ENCODE measurements at regions not wholly inside any gene's neighbourhood (a gene's known extent, or its start where the extent isn't known, plus 50 kb on each side); places are given as distances from the start of the nearest gene placed in this dataset.

DNA sequence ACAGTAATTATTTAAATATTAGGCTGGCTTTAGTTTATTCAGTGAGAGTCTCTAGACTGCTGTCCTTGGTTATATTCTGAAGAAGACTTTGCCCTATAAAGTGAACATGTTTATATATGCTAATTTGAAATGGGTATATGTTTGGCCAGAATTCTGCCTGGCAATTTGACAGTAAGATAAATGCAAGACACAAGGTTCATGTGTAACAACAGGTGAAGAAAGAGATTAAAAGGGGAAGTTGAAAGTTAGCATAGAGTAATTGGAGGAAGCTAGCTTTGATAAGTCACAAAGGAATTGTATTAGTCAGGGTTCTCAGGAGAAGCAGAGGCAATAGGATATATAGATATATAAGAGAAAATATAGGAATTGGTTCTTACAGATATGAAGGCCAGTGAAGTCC lies 191.4 kb downstream of the CENPW start:
- no peak overlapping the region for H3K4me2 ChIP-seq (ENCODE audit: low read length)
- H3K4me1 ChIP-seq (ENCODE audit: control insufficient read depth in 1 of 2, insufficient read depth in 2 of 2, low read length in 2 of 2) = no peaks in the 10 kb centered on the region
- H2AK5ac ChIP-seq (ENCODE audit: low read length) = no peak overlapping the region
- no peak overlapping the region for H3K23ac ChIP-seq (ENCODE audit: low read length)
- no peaks in the 10 kb centered on the region for H3K9me3 ChIP-seq (ENCODE audit: insufficient read depth, low read depth, low read length)
- no peak overlapping the region for H3K9ac ChIP-seq (ENCODE audit: low read length)
- no peak overlapping the region for H4K12ac ChIP-seq (ENCODE audit: low read depth, low read length)
- no peak overlapping the region for H4K8ac ChIP-seq (ENCODE audit: low read depth, low read length)
- no peaks in the 10 kb centered on the region for H3K79me2 ChIP-seq (ENCODE audit: control insufficient read depth, insufficient read depth, low read length, poor library complexity)
- no peak overlapping the region for H2AFZ ChIP-seq (ENCODE audit: insufficient read depth, low read length, poor library complexity)
- no peak overlapping the region for H3K4ac ChIP-seq (ENCODE audit: low read depth, low read length)
- no peak for DNase-seq
- H3K79me1 ChIP-seq (ENCODE audit: low read length) = no peaks in the 10 kb centered on the region
- H3K14ac ChIP-seq (ENCODE audit: low read length) = no peak overlapping the region
- no peaks in the 10 kb centered on the region for H3K27me3 ChIP-seq (ENCODE audit: insufficient read depth, low read length)
- H3K18ac ChIP-seq (ENCODE audit: low read length) = no peak overlapping the region
- no peak overlapping the region for H4K91ac ChIP-seq (ENCODE audit: low read depth, low read length)
- no peaks in the 10 kb centered on the region for H3K36me3 ChIP-seq (ENCODE audit: control insufficient read depth in 1 of 2, insufficient read depth in 2 of 2, low read length in 2 of 2)
- H2BK12ac ChIP-seq (ENCODE audit: low read length) = no peak overlapping the region
- no peak overlapping the region for H3K4me3 ChIP-seq (ENCODE audit: low read depth, low read length)
- H2BK5ac ChIP-seq (ENCODE audit: low read depth, low read length, poor library complexity) = no peak overlapping the region
- H2BK120ac ChIP-seq (ENCODE audit: insufficient read depth, low read length, poor library complexity) = no peak overlapping the region
- H3K27ac ChIP-seq (ENCODE audit: low read depth, low read length) = no peak overlapping the region

DNA sequence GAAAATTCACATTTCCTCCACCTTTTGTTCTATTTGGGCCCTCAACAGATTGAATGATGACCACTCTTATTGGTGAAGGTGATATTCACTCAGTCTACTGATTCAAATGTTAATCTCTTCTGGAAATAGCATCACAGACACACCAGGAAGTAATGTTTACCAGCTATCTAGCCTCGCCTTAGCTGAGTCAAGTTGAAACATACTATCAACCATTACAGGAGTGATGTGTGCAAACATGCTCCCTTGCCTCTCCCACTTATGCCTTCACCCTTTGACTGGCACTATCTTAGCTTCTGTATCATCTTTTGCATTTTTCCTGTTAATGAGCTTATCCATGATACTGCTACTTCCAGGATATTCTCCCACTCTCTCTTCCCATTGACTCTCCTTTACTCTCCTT lies 191.9 kb downstream of the CENPW start:
- Histone ChIP-seq H3K4me1 (ENCODE audit: control insufficient read depth in 1 of 2, insufficient read depth in 2 of 2, low read length in 2 of 2) (no peaks in the 10 kb centered on the region), H4K8ac (ENCODE audit: low read depth, low read length) (no peak overlapping the region), H3K18ac (ENCODE audit: low read length) (no peak overlapping the region), H3K27me3 (ENCODE audit: insufficient read depth, low read length) (no peaks in the 10 kb centered on the region), H3K9ac (ENCODE audit: low read length) (no peak overlapping the region), H2BK5ac (ENCODE audit: low read depth, low read length, poor library complexity) (no peak overlapping the region), H3K4me3 (ENCODE audit: low read depth, low read length) (no peak overlapping the region), H3K23ac (ENCODE audit: low read length) (no peak overlapping the region), H2BK12ac (ENCODE audit: low read length) (no peak overlapping the region), H2BK120ac (ENCODE audit: insufficient read depth, low read length, poor library complexity) (no peak overlapping the region), H4K12ac (ENCODE audit: low read depth, low read length) (no peak overlapping the region), H3K4ac (ENCODE audit: low read depth, low read length) (no peak overlapping the region), H4K91ac (ENCODE audit: low read depth, low read length) (no peak overlapping the region), H3K36me3 (ENCODE audit: control insufficient read depth in 1 of 2, insufficient read depth in 2 of 2, low read length in 2 of 2) (no peaks in the 10 kb centered on the region), H3K14ac (ENCODE audit: low read length) (no peak overlapping the region), H3K4me2 (ENCODE audit: low read length) (no peak overlapping the region), H3K27ac (ENCODE audit: low read depth, low read length) (no peak overlapping the region), H2AFZ (ENCODE audit: insufficient read depth, low read length, poor library complexity) (no peak overlapping the region), H3K9me3 (ENCODE audit: insufficient read depth, low read depth, low read length) (no peaks in the 10 kb centered on the region), H3K79me1 (ENCODE audit: low read length) (no peaks in the 10 kb centered on the region), H2AK5ac (ENCODE audit: low read length) (no peak overlapping the region), H3K79me2 (ENCODE audit: control insufficient read depth, insufficient read depth, low read length, poor library complexity) (no peaks in the 10 kb centered on the region)
- no peak for DNase-seq
- WGBS (ENCODE audit: extremely low coverage, insufficient coverage, insufficient read length) = no CpG with 5 or more reads among the region's 1 CpG

DNA sequence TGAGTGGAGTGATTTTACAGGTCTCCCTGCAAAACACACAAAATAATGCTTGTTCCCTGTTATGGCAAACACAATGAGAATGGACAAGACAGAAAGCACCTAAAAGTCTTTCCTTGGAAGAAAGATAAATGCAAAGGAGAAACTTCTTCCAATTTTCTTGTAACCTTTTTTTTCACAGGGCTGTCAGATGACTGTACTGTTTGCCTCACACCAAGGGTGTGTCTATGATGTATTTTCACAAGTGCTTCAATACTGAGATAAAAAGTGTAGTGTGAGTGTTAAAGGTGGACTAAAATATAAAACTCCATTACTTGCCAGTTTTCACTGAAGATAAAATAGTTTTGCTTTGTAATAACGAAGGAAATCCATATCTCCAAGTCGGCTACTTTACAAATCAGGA lies 194.5 kb downstream of the CENPW start:
- Histone ChIP-seq H3K23ac (ENCODE audit: low read length) (no peak overlapping the region), H3K4ac (ENCODE audit: low read depth, low read length) (no peak overlapping the region), H3K79me1 (ENCODE audit: low read length) (no peaks in the 10 kb centered on the region), H2BK5ac (ENCODE audit: low read depth, low read length, poor library complexity) (no peak overlapping the region), H2AK5ac (ENCODE audit: low read length) (no peak overlapping the region), H3K36me3 (ENCODE audit: control insufficient read depth in 1 of 2, insufficient read depth in 2 of 2, low read length in 2 of 2) (no peaks in the 10 kb centered on the region), H3K9ac (ENCODE audit: low read length) (no peak overlapping the region), H3K9me3 (ENCODE audit: insufficient read depth, low read depth, low read length) (no peaks in the 10 kb centered on the region), H3K4me2 (ENCODE audit: low read length) (no peak overlapping the region), H4K12ac (ENCODE audit: low read depth, low read length) (no peak overlapping the region), H2BK12ac (ENCODE audit: low read length) (no peak overlapping the region), H3K4me1 (ENCODE audit: control insufficient read depth in 1 of 2, insufficient read depth in 2 of 2, low read length in 2 of 2) (no peaks in the 10 kb centered on the region), H2AFZ (ENCODE audit: insufficient read depth, low read length, poor library complexity) (no peak overlapping the region), H4K8ac (ENCODE audit: low read depth, low read length) (no peak overlapping the region), H3K18ac (ENCODE audit: low read length) (no peak overlapping the region), H3K27ac (ENCODE audit: low read depth, low read length) (no peak overlapping the region), H3K27me3 (ENCODE audit: insufficient read depth, low read length) (no peaks in the 10 kb centered on the region), H4K91ac (ENCODE audit: low read depth, low read length) (no peak overlapping the region), H2BK120ac (ENCODE audit: insufficient read depth, low read length, poor library complexity) (no peak overlapping the region), H3K4me3 (ENCODE audit: low read depth, low read length) (no peak overlapping the region), H3K14ac (ENCODE audit: low read length) (no peak overlapping the region), H3K79me2 (ENCODE audit: control insufficient read depth, insufficient read depth, low read length, poor library complexity) (no peaks in the 10 kb centered on the region)
- WGBS (ENCODE audit: extremely low coverage, insufficient coverage, insufficient read length) = no CpG with 5 or more reads among the region's 2 CpGs
- no peak for DNase-seq

DNA sequence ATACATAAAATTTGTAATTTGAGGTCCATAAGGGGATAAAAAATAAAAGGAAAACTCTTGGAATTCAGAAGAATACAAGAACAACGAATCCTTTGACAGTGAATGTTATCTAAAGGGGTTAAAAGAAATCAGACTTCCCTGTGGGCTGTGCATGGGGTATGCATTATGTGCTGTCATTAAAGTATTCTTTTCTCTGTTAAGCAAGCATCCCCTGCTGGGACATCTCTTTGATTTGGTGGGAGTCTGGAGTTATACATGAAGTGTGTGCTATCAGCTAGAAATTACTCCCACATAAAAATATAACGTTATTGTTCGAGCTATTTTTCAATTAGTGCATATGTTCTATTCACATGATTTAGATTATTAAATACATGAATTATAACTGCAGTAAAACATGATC lies 195.2 kb downstream of the CENPW start:
- H2AFZ ChIP-seq (ENCODE audit: insufficient read depth, low read length, poor library complexity) = no peak overlapping the region
- no peak overlapping the region for H3K23ac ChIP-seq (ENCODE audit: low read length)
- no peak overlapping the region for H3K4me2 ChIP-seq (ENCODE audit: low read length)
- no peaks in the 10 kb centered on the region for H3K79me1 ChIP-seq (ENCODE audit: low read length)
- no peak overlapping the region for H2BK120ac ChIP-seq (ENCODE audit: insufficient read depth, low read length, poor library complexity)
- no peak overlapping the region for H2BK5ac ChIP-seq (ENCODE audit: low read depth, low read length, poor library complexity)
- no peak overlapping the region for H3K27ac ChIP-seq (ENCODE audit: low read depth, low read length)
- H3K18ac ChIP-seq (ENCODE audit: low read length) = no peak overlapping the region
- no peak overlapping the region for H3K4ac ChIP-seq (ENCODE audit: low read depth, low read length)
- no peak overlapping the region for H4K12ac ChIP-seq (ENCODE audit: low read depth, low read length)
- H3K9me3 ChIP-seq (ENCODE audit: insufficient read depth, low read depth, low read length) = no peaks in the 10 kb centered on the region
- no peak overlapping the region for H3K14ac ChIP-seq (ENCODE audit: low read length)
- H3K4me3 ChIP-seq (ENCODE audit: low read depth, low read length) = no peak overlapping the region
- no peak overlapping the region for H3K9ac ChIP-seq (ENCODE audit: low read length)
- H3K79me2 ChIP-seq (ENCODE audit: control insufficient read depth, insufficient read depth, low read length, poor library complexity) = no peaks in the 10 kb centered on the region
- no peak overlapping the region for H2BK12ac ChIP-seq (ENCODE audit: low read length)
- H3K36me3 ChIP-seq (ENCODE audit: control insufficient read depth in 1 of 2, insufficient read depth in 2 of 2, low read length in 2 of 2) = no peaks in the 10 kb centered on the region
- no peak overlapping the region for H4K8ac ChIP-seq (ENCODE audit: low read depth, low read length)
- no peak for DNase-seq
- no peak overlapping the region for H2AK5ac ChIP-seq (ENCODE audit: low read length)
- no peaks in the 10 kb centered on the region for H3K4me1 ChIP-seq (ENCODE audit: control insufficient read depth in 1 of 2, insufficient read depth in 2 of 2, low read length in 2 of 2)
- H4K91ac ChIP-seq (ENCODE audit: low read depth, low read length) = no peak overlapping the region
- WGBS (ENCODE audit: extremely low coverage, insufficient coverage, insufficient read length) = no CpG with 5 or more reads among the region's 3 CpGs
- H3K27me3 ChIP-seq (ENCODE audit: insufficient read depth, low read length) = no peaks in the 10 kb centered on the region

DNA sequence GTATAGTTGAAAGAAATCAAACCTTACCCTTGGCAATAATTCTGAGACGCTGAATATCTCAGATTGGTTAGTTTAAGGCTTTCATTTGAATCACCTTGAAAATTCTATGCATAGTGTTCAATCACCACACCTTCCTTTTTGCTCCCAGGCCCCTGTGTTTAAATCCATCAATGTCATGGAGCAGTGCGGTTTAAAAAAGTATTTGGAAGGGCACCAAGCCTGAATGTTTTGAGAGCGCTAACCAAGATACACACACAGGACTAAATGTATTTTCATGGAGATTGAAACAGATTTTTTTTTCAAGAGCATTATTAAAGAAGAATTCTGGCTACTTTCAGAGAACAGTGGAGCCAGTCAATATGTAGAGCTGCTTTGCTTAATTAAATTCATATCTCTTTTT lies 195.7 kb downstream of the CENPW start:
- Histone ChIP-seq H3K27ac (ENCODE audit: low read depth, low read length) (no peak overlapping the region), H3K9me3 (ENCODE audit: insufficient read depth, low read depth, low read length) (no peaks in the 10 kb centered on the region), H3K79me1 (ENCODE audit: low read length) (no peaks in the 10 kb centered on the region), H3K9ac (ENCODE audit: low read length) (no peak overlapping the region), H2AK5ac (ENCODE audit: low read length) (no peak overlapping the region), H3K4ac (ENCODE audit: low read depth, low read length) (no peak overlapping the region), H3K27me3 (ENCODE audit: insufficient read depth, low read length) (no peaks in the 10 kb centered on the region), H2BK120ac (ENCODE audit: insufficient read depth, low read length, poor library complexity) (no peak overlapping the region), H2BK5ac (ENCODE audit: low read depth, low read length, poor library complexity) (no peak overlapping the region), H3K4me3 (ENCODE audit: low read depth, low read length) (no peak overlapping the region), H3K23ac (ENCODE audit: low read length) (no peak overlapping the region), H3K14ac (ENCODE audit: low read length) (no peak overlapping the region), H3K4me2 (ENCODE audit: low read length) (no peak overlapping the region), H3K79me2 (ENCODE audit: control insufficient read depth, insufficient read depth, low read length, poor library complexity) (no peaks in the 10 kb centered on the region), H2BK12ac (ENCODE audit: low read length) (no peak overlapping the region), H3K36me3 (ENCODE audit: control insufficient read depth in 1 of 2, insufficient read depth in 2 of 2, low read length in 2 of 2) (no peaks in the 10 kb centered on the region), H4K8ac (ENCODE audit: low read depth, low read length) (no peak overlapping the region), H3K4me1 (ENCODE audit: control insufficient read depth in 1 of 2, insufficient read depth in 2 of 2, low read length in 2 of 2) (no peaks in the 10 kb centered on the region), H4K12ac (ENCODE audit: low read depth, low read length) (no peak overlapping the region), H4K91ac (ENCODE audit: low read depth, low read length) (no peak overlapping the region), H3K18ac (ENCODE audit: low read length) (no peak overlapping the region), H2AFZ (ENCODE audit: insufficient read depth, low read length, poor library complexity) (no peak overlapping the region)
- WGBS (ENCODE audit: extremely low coverage, insufficient coverage, insufficient read length) = no CpG with 5 or more reads among the region's 3 CpGs
- DNase-seq = no peak

All from trophoblast cell (in vitro differentiated cells and primary cell).